ENCODE measurements at regions not wholly inside any gene's neighbourhood (a gene's known extent, or its start where the extent isn't known, plus 50 kb on each side); places are given as distances from the start of the nearest gene placed in this dataset.
"Not testable (repeated sequence)": the region's sequence is repeated elsewhere in the genome, so short reads cannot be mapped to it uniquely, and the experiment has no call there.

DNA sequence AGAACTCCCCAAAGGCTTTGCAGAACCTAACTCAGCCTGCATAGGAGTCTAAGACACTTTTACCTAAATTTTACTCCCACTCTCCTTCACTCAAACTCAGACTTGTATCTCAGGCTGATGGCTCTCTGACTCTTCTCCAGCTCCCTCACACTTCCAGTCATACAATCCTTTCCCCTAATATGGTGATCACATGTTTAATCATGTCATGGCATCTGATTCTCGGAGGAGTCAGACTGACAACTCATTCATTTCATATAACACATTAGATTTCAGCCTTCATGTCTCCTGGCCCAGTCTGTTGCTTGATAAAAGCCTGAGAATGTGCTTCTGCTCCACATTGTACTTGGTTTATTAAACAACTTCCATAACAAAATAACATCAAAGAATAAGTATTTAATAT, 1503.9 kb upstream of the TENM4 start:
- no peaks in the 10 kb centered on the region for H3K27me3 Mint-ChIP-seq
- H3K4me1 Mint-ChIP-seq, result no peaks in the 10 kb centered on the region
- no peaks in the 10 kb centered on the region for H3K36me3 Mint-ChIP-seq
- no peak for ATAC-seq
- no peak overlapping the region for H3K27ac Mint-ChIP-seq
- no peak for DNase-seq
- no peak overlapping the region for H3K4me3 Mint-ChIP-seq
- CTCF ChIA-PET, result no interaction called here
- peaks cover 9% of the 10 kb centered on the region for H3K9me3 Mint-ChIP-seq (ENCODE audit: low read depth)

DNA sequence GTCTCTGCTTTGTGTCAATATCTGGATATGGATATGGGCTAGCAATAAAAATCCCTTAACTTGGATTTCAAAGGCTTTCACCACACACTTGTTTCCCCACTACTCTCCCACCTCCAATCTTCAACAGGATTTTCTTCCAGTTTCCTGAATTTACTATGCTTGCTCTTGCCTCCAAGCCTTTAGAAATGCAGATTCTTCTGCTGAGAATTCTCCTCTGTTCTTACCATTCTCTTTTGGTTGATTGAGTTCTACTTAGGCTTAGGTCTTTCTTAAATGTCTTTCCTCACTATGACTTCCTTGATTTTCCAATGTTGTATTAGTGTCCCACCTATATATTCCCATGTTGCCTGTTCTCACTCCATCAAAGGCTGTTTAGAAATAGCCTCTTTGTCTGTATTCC, 1502.4 kb upstream of the TENM4 start:
- ATAC-seq, result no peak
- CTCF ChIA-PET, result no interaction called here

DNA sequence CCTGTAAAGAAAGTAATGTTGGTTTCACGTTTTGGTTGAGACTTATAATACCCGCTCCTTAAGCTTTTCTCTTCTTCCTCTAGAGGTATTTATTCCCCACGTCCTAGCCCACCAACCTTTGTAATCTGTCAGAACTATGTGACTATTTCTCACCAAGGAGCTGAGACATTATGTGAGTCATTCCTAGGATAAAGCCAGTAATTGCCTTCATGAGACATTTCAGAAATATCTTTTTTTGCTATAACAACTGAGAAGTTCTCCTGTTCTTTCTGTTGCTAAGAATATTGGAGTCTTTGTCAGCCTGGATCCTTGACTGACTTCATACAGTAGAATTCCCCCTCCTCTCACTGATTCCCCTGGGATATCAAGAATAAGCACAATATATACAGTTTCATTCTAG, 1497.0 kb upstream of the TENM4 start:
- CTCF ChIA-PET, result interaction anchor here (0.5 kb wide), 1 partner anchor 615 kb away, joined by 3 read pairs; no protein-coding TSS in a partner anchor
- ATAC-seq (no peak), DNase-seq (no peak)
- Mint-ChIP-seq H3K4me3 (no peak overlapping the region), H3K27me3 (no peaks in the 10 kb centered on the region), H3K36me3 (no peaks in the 10 kb centered on the region), H3K9me3 (ENCODE audit: low read depth) (peaks cover 2% of the 10 kb centered on the region), H3K4me1 (no peaks in the 10 kb centered on the region), H3K27ac (no peak overlapping the region)

More for the DNA sequence above, 1502.4 kb upstream of the TENM4 start:
- no peak overlapping the region for H3K4me3 Mint-ChIP-seq
- H3K36me3 Mint-ChIP-seq, result no peaks in the 10 kb centered on the region
- H3K4me1 Mint-ChIP-seq, result no peaks in the 10 kb centered on the region
- DNase-seq, result no peak
- no peaks in the 10 kb centered on the region for H3K27me3 Mint-ChIP-seq
- peaks cover 6% of the 10 kb centered on the region for H3K9me3 Mint-ChIP-seq (ENCODE audit: low read depth)
- no peak overlapping the region for H3K27ac Mint-ChIP-seq

DNA sequence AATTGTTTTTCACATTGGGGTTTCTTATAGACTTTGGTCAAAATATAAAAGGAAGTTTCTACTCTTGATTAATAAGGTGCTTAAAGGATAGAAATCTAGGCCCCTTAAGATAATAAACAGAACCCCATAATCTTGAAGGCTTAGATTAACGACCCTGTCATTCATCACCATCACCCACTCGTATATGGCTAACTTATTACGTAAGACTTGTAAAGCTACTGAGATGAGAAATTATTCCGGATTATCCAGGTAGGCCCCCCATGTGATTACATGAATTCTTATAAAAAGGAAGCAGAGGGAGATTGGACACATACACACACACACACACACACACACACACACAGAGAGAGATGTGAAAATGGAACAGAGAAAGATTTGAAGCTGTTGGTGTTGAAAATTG, 1489.2 kb upstream of the TENM4 start:
- no peak for DNase-seq
- ATAC-seq, result no peak
- Mint-ChIP-seq H3K27me3 (no peaks in the 10 kb centered on the region), H3K9me3 (ENCODE audit: low read depth) (peaks cover 14% of the 10 kb centered on the region), H3K36me3 (no peaks in the 10 kb centered on the region), H3K4me3 (no peak overlapping the region), H3K4me1 (no peaks in the 10 kb centered on the region), H3K27ac (no peak overlapping the region)
- CTCF ChIA-PET, result no interaction called here

DNA sequence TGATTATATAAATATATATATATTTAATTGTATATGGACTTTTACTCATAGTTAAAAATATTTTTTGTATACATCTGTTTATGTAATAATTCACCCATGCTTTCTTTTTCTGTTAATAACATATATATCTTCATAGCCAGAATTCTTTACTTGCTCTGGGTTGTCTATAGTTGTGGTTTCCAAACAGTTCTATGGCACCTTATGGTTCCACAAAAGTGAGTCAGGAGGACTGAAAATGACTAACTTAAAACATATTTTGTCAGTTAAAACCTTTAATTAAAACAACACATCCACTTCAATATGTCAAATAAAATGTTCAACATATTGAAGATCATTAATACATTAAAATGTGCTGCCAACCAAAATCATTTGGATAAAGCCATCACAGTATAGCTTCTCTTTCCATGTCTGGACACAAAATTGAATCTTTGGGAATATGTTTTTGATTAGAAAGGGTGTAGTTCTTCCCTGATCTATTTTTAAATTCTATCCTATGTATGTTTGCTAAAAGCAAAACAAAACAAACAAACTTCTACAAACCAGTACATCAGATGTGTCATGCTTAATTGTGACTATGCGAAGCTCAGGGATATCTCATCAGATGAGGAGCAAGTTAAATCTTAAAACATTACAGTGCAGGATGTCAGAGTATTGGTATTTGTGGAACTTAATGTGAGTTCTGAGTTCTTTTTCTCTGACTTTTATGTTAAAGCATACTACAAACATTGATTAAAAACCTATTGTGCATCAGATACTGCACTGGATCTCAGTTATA, 1488.4 kb upstream of the TENM4 start:
- Mint-ChIP-seq H3K9me3 (ENCODE audit: low read depth) (peaks cover 18% of the 10 kb centered on the region), H3K36me3 (no peaks in the 10 kb centered on the region), H3K27me3 (no peaks in the 10 kb centered on the region), H3K27ac (no peak overlapping the region), H3K4me1 (no peaks in the 10 kb centered on the region), H3K4me3 (no peak overlapping the region)
- ATAC-seq (no peak), DNase-seq (no peak)
- CTCF ChIA-PET, result no interaction called here

DNA sequence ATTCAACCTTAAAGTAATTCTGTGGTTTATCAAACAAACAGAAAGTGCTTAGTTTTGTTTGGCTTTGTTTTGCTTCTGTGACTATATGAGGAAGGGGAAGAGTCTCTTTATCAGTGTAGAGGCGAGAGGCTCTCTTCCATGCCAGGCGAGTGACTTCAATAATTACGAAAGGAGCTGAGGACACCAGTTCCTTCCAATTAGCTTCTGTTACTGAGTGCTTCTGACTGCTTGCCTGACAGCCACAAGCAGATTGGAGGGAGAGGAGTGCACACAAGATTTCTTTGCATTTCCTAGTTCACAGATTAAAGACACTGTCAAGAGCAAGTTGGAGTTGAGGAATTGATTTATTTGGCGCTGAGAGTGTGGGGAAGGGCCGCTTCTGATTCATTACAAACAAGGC, 1484.5 kb upstream of the TENM4 start:
- CTCF ChIA-PET, result no interaction called here

DNA sequence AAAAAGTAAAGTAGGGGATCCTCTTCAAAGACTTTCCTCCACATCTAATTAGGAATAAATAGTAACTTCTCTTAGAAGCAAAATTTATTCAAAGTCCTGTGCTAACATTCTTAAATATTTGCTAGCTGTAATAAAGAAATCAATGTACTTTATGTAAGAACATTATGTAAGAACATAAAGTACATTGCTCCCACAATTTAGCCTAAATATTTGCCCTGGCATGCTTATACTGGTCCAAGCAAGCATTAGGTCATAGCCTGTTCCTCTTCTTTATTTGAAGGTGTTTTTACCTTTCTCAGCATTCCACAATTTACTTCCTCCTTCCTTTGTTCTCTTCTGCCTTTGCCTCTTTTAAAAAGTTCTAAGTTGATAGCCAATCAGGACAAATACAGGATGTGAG, 1480.5 kb upstream of the TENM4 start:
- H3K27me3 Mint-ChIP-seq, H3K4me3 Mint-ChIP-seq, H3K36me3 Mint-ChIP-seq, H3K4me1 Mint-ChIP-seq, H3K27ac Mint-ChIP-seq, CTCF ChIA-PET, DNase-seq, ATAC-seq: not testable (repeated sequence)
- peaks cover 11% of the 10 kb centered on the region for H3K9me3 Mint-ChIP-seq (ENCODE audit: low read depth)

More for the DNA sequence above, 1484.5 kb upstream of the TENM4 start:
- Mint-ChIP-seq H3K4me1 (no peaks in the 10 kb centered on the region), H3K27me3 (no peaks in the 10 kb centered on the region), H3K4me3 (no peak overlapping the region), H3K36me3 (no peaks in the 10 kb centered on the region), H3K9me3 (ENCODE audit: low read depth) (peaks cover 14% of the 10 kb centered on the region), H3K27ac (no peak overlapping the region)
- DNase-seq, result no peak
- no peak for ATAC-seq

DNA sequence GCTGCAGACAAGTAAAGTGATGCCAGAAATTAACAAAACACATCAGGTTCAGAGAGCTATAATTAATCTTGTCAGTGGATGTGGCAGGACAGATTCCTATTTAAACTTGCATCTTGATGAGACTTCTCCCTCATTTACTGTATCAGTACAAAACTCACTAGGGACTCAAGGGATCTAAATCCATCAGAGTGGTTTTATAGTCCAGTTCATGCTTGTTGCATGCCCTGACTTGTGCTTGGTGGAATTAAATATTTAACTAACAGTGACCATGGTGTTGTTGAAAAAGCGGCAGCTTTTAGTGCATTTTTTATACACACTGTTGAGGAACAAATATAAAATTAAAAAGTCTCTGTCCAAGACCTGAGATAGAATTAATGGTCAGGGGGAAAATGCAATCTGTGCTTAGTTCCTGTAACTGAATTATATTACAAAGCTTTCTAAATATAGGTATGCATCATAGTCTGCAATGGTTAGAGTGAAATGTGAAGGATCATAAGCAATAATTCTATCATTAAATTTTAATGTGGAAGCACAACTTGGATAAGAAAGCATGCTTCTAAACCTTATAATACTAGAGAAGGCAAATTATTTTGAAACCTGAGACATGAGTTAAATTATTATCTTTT, 1475.5 kb upstream of the TENM4 start:
- CTCF ChIA-PET, result no interaction called here
- Mint-ChIP-seq H3K4me1 (no peaks in the 10 kb centered on the region), H3K36me3 (no peaks in the 10 kb centered on the region), H3K27me3 (no peaks in the 10 kb centered on the region), H3K4me3 (no peak overlapping the region), H3K27ac (no peak overlapping the region), H3K9me3 (ENCODE audit: low read depth) (peaks cover 6% of the 10 kb centered on the region)
- DNase-seq, result no peak
- no peak for ATAC-seq

DNA sequence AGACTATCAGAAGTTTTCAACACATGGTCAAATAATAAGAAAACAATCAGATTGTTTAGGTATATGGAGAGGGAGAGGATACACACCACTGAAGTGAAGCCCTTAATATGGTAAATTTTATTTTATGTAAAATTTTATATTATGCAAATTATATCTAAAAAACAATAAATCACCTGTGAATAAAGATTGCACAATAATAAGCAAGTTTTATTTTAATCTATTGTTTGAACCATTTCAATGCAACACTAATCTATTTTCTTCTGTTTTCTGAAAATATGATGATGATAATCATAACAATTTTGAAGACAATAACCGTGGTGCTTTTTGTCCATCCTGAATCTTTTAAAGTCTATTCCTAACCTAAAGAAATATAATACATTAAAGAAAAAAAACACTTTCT, 1473.5 kb upstream of the TENM4 start:
- H3K9me3 Mint-ChIP-seq (ENCODE audit: low read depth), result peaks cover 6% of the 10 kb centered on the region
- CTCF ChIA-PET, result no interaction called here
- ATAC-seq (no peak), DNase-seq (no peak)
- H3K4me3 Mint-ChIP-seq, result no peak overlapping the region
- no peaks in the 10 kb centered on the region for H3K27me3 Mint-ChIP-seq
- no peak overlapping the region for H3K27ac Mint-ChIP-seq
- H3K36me3 Mint-ChIP-seq, result no peaks in the 10 kb centered on the region
- H3K4me1 Mint-ChIP-seq, result no peaks in the 10 kb centered on the region

DNA sequence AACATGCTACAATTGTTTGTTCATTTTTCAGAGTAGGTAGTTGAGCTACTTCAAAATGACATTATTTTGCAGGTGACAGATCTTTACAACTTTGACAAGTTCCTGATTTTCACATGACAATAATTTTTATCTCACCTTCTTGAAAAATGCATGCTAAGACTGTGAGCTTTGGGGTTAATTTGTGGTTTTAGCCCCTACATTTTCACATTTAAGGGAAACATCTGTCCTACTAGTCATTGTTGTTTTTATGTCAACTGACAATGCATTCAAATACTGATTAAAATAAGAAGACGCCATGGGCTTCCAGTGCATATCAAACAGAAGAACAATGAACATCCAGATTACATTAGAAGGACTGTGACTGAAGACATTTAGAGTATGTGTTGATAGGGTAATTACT, 1470.8 kb upstream of the TENM4 start:
- Mint-ChIP-seq H3K27ac (no peak overlapping the region), H3K4me1 (no peaks in the 10 kb centered on the region), H3K36me3 (no peaks in the 10 kb centered on the region)

DNA sequence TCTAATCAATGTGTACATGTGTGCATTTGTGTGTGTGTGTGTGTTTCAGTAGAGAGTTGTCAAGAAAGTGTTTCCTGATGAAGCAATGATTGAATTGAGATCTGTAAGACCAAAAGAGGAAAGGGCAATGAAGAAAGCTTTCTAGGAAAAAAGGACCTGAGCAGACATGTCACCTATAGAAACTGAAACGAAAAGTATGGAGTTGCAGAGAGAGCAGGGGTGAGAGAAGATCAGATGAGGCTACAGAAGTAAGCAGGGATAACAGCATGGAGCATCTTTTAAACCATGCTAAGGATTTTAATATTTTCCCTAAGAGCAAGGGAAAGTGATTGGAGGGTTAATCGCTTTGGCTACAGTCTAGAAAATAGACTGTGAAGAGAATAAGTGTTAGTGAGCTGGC, 1459.4 kb upstream of the TENM4 start:
- no peak overlapping the region for H3K27ac Mint-ChIP-seq
- H3K4me3 Mint-ChIP-seq, result no peak overlapping the region
- no peaks in the 10 kb centered on the region for H3K4me1 Mint-ChIP-seq
- H3K27me3 Mint-ChIP-seq, result no peaks in the 10 kb centered on the region
- DNase-seq (no peak), ATAC-seq (no peak)
- CTCF ChIA-PET, result no interaction called here
- H3K36me3 Mint-ChIP-seq, result no peaks in the 10 kb centered on the region
- H3K9me3 Mint-ChIP-seq (ENCODE audit: low read depth), result peaks cover 27% of the 10 kb centered on the region

More for the DNA sequence above, 1470.8 kb upstream of the TENM4 start:
- no peak overlapping the region for H3K4me3 Mint-ChIP-seq
- ATAC-seq (no peak), DNase-seq (no peak)
- H3K9me3 Mint-ChIP-seq (ENCODE audit: low read depth), result peaks cover 4% of the 10 kb centered on the region
- H3K27me3 Mint-ChIP-seq, result no peaks in the 10 kb centered on the region
- CTCF ChIA-PET, result no interaction called here

DNA sequence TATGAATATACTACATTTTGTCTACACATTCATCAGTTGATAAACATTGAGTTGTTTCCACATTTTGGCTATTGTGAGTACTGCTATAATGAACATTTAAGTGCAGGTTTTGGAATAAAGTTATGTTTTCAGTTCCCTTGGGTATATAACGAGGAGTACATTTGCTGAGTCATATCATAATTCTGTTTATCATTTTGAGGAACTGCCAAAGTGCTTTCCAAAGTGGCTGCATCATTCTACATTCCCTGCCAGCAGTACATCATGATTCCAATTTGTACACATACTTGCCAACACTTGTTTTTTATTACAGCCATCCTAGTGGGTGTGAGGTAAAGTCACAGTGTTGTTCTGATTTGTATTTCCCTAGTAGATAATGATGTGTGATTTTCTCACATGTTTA, 1458.6 kb upstream of the TENM4 start:
- CTCF ChIA-PET, result no interaction called here

DNA sequence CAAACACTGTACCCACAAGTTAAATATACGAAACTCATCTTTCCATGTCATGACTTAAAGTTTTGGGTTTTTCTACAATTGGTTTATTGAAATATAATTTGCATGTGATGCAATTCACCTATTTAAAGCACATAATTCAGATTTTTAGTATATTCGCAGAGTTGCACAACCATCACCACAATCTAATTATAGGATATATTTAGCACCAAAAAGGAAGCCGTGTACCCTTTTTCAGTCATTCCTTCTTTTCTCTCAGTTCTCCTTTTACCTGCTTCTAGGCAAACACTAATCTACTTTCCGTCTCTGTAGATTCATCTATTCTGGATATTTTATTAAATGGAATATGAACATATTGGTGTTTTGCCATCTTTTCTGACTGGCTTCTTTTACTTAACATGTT, 1458.1 kb upstream of the TENM4 start:
- H3K36me3 Mint-ChIP-seq, result no peaks in the 10 kb centered on the region
- CTCF ChIA-PET, result no interaction called here
- H3K27ac Mint-ChIP-seq, result no peak overlapping the region
- no peaks in the 10 kb centered on the region for H3K27me3 Mint-ChIP-seq
- no peak overlapping the region for H3K4me3 Mint-ChIP-seq
- no peaks in the 10 kb centered on the region for H3K4me1 Mint-ChIP-seq
- ATAC-seq (no peak), DNase-seq (no peak)
- H3K9me3 Mint-ChIP-seq (ENCODE audit: low read depth), result peaks cover 21% of the 10 kb centered on the region

More for the DNA sequence above, 1458.6 kb upstream of the TENM4 start:
- Mint-ChIP-seq H3K36me3 (no peaks in the 10 kb centered on the region), H3K9me3 (ENCODE audit: low read depth) (peaks cover 24% of the 10 kb centered on the region), H3K27ac (no peak overlapping the region), H3K4me1 (no peaks in the 10 kb centered on the region), H3K4me3 (no peak overlapping the region), H3K27me3 (no peaks in the 10 kb centered on the region)
- DNase-seq, result no peak
- no peak for ATAC-seq

DNA sequence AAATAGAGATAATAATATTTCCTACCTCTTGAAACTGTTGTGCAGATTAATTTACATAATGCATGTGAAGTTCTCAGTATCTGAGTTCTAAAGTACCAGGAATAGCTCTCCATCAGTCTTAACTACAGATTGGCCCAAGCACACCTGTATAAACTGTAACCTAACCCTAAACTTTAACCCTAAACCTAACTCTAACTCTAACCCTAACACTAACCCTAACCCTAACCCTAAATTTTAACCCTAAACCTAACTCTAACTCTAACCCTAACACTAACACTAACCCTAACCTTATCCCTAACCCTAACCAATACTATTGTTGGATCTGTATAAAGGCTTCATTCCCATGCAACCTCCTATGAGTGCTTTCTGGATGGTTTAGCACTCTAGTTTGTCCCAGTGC, 1445.9 kb upstream of the TENM4 start:
- CTCF ChIA-PET, result no interaction called here
- Mint-ChIP-seq H3K4me1 (no peaks in the 10 kb centered on the region), H3K27me3 (no peaks in the 10 kb centered on the region), H3K9me3 (ENCODE audit: low read depth) (peaks cover 10% of the 10 kb centered on the region), H3K36me3 (no peaks in the 10 kb centered on the region), H3K4me3 (no peak overlapping the region), H3K27ac (no peak overlapping the region)
- no peak for ATAC-seq
- no peak for DNase-seq

Measured in activated CD8-positive, alpha-beta memory T cell treated with anti-CD3 and anti-CD28 coated beads, Interleukin-2, amount 10 ng/mL, durations not matched to agents 7 days and 5 days (primary cell).